HG03558 (cell line): ENCODE measurements at regions not wholly inside any gene's neighbourhood (a gene's known extent, or its start where the extent isn't known, plus 50 kb on each side); places are given as distances from the start of the nearest gene placed in this dataset.

Source experiments
- ATAC-seq: cut with Tn5 transposase; IDR thresholded peaks from one replicate; pipeline ENCODE4 v1.9.1; 2021; ENCODE audit warnings: moderate number of reproducible peaks; ENCODE audit not compliant: unreplicated experiment; ENCODE audit errors: extremely low read depth

DNA sequence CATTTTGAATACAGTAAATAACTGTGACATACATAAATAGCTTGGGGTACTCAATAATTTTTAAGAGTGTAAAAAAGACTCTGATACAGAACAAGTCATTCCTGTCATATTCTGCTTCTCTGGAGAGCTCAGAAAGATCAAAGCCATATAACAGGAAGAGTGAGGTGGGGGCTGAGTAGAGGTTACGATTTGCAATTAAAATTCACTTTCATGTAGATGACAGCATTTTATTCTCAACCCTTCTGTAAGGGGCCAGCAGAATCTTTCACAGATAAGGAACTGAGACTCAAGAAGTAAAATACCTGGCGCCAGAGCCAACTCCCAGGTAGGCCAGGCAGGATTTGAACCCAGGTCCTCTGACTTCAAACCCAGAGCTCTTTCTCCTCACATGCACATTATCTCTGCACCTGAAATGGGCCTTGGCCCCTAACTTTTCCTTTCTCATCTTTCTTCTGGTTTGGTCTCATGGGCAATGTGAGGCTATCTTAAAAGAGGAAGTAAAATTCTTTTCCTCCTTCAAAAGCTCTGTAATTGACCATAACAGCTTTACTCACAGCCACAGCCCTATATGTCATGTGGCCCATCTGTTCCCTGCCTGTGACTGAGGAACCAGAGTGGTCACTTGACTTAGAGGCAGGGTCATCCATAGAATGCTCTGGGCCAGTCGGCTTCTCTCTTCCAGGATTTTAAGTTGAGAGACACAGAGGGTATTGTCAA lies 80.9 kb upstream of the SYT6 start:
- ATAC-seq, result no peak

DNA sequence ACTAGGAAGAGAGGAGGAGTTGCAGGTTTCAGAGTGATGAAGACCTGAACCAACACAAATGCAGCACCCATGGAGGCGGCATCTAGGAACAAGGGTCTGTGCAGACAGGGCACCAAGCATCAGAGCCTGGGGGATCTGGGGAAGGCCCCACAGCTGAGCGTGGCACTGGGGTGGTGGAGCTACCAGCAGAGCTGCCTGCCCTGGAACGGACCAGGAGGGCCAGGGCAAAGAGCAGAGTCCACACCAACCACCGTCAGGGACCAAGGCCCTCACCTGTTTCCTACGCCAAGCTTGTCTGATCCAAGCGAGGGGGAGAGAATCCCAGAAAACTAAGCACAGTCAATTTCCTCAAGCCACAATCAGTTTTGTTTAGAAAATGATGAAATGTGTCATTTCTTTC lies 79.0 kb upstream of the SYT6 start:
- ATAC-seq, result no peak

DNA sequence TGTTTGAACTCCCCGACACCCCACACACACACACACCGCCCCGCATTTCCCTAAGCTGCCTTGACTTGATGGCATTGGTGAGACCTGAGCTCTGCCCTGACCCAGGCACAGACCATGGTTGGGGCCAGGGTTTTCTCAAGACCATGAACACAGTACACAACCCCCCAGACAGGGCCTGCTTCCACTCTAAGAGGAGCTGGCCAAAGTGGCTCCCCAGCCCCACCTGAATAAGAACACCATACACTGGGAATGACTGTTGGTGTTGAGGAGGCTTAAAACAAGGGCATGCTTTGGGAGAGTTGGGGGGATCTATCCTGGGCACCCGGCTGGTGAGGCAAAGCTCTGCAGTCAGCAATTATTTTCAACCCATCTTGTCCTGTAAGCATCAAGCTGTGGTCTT lies 77.6 kb upstream of the SYT6 start:
- ATAC-seq, result no peak

DNA sequence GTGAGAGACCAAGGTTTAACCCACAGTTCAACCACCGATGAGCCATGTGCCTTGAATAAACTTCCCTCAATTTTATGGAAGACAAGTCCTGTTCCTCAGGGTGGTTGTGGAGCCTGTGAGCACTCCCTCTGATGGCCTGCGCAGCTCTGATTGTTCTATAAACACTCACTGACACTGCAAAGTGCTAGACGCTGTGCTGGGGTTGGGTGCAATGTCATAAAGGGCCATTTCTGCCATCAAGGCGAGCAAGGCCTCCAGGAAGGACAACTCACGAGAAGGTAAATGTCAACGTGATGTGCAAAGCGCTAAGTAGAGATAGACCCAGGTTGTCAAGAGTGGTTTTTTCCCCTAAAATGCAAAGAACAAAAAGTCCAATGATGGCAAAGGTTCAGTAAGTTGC lies 75.7 kb upstream of the SYT6 start:
- no peak for ATAC-seq

DNA sequence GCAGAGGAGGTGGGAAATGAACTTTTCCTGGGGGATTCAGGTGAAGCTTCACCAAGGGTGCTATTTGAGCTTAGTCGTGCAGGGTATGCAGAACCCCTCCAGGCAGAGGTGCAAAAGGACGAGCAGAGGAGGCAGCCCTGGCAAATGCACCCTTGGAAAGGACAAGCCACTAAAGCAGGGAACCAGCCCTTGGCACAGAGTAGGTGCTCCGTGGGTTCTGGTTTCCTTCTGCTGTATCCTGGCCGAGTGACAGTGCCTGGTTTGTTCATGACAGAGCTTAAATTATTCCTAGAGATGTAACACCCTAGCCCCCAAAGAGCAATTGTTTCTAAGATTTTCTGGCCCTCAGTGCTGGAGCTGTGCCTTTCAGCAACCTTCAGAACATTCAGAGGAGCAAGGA lies 73.4 kb upstream of the SYT6 start:
- ATAC-seq, result no peak

DNA sequence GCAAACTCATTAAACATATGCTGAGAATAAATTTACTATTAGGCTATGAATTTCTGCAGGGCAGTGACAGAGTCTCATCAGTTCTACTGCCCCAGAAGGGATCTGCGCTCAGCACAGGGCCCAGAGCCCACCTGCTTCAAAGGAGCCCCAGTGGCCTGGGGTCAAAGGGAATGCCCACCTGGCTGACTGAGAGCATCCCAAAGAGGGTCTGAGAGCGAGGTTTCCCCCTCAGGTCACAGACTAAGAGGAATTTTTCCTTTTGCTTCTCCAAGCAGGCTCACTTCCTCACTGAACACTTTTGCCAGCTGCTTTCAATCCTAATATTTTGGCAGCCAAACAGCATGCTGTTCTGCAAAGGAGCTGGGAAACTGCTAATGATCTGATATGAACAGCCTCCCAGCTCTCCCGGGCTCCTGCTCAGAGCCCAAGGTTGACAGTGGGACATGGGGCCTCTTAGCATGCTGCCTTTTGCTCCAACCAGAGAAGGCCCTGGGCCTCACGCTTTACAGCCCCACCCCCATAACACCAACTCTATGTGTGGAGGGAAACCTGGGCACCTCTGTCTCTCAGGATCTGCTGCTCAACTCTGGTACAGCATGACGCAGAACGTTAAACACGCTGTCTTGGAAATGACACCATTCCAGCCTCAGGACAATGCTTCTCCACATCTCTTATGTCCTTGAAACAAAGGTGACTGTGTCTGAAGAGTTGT lies 70.7 kb upstream of the SYT6 start:
- ATAC-seq, result no peak

DNA sequence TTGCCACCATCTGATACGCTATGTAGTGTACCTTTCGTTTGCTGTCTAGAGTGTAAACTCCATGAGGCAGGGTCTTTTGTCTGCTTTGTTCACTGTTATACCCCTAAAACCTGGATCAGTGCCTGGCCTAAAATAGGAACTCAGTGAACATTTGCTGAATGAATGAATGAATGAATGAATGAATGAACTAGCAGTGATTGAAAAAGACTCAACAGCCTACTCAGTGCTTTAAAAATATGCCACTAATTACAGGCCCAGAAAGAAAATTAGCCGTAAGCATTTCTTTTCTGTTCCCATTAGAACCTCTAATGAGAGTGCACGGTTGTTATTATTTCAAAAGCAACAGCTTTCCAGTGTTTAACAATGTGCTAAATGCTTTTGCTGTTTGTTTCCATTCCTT lies 69.3 kb upstream of the SYT6 start:
- no peak for ATAC-seq

DNA sequence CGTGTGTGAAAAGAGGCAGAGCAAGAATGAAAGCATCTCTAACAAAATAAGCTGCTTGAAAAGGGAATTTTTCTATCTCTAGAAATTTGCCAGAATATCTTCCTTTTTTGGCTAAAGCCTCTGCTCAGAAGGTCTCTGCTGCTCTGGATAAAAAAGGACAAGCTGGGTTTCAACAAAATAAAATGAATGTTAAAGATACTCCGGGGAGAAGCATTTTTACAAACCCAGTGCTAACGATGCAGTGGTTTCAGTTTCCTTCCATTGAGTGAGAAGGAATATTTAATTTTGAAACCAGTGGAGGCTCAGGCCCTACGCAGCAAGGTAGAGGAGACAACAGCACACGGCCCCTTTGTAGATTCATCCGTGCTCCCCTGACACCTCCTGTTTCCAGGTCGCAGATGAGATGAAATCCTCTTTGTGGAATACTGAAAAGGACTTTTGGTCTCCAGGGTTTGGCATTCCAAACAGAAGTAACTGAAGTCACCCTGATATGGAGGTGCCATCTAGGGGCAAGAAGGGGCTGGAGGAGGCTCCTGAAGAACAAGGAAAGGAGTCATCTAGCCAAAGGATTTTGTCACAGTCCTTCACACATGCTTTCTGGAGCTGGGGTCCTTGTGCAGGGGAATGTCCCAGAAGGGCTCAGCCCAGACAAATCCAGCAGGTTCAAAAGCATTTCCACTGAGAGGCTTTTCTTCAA lies 65.7 kb upstream of the SYT6 start:
- ATAC-seq, result no peak

DNA sequence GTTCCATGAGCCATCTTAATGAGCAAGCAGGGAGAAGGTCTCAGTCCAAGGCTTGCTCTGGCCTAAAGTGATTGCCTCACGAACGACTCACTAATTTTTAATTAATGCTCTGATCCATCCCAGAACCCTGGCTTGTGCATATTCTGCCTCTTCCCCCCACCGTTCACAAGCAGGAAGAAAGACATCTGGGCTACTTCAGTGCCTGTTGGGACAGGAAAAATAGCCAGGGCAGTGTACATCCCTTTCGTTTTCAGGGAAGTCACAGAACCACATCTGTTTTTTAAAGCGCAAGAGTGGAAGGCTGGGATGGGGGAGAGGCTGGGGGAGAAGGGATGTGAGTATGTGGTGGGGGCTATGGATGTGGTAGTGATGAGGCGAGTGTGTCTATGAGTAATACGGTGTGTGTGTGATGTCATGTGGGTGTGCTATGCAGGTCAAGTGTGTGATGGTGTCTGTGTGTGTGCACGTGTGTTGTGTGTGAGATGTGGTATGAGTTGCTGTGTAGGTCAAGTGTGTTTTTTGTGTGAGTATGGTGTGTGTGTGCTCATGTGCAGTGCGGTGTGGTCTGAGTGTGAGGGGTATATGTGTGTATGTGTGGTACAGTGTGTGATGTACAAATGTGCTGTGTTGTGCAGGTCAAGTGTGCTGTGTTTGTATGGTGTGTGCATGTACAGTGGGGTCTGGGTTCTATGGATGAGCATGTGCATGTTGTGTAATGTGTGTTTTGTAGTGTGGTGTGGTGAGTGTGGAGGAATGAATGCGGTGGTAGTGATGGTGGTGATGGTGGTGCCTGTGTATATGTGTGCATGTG lies 64.9 kb upstream of the SYT6 start:
- no peak for ATAC-seq

DNA sequence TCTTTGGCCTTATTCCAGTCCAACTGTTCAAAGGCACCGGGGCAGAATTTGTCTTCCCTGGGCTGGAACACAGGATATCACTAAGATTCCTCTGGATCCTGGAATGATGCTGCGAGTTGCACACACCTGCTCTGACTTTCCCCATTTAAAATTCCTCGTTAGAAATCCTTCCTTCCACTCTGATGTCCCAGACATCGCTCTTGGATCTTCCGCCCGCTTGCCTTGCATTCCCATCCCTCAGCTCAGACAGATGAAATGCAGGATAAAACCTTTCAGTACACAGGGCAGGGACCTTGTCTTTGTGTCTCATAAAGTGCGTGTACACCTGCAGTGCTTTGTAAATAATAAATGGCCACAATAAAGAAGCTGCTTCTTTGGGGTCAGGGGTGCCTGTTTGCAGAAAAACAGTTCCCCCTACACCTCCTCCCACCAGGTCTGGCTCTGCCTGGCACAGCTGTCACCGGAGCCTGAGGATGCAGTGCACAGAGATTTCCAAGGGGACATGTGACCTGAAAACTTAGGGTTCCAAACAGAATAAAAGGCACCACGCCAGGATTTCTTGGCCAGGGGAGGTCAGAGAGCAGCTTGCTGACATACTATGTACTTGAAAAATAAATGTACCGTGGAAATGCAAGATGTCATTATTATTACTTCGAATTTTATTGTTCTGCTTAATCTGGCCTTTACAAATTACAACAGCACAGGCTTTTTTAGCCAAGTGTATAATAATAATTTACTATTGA lies 62.9 kb upstream of the SYT6 start:
- no peak for ATAC-seq

DNA sequence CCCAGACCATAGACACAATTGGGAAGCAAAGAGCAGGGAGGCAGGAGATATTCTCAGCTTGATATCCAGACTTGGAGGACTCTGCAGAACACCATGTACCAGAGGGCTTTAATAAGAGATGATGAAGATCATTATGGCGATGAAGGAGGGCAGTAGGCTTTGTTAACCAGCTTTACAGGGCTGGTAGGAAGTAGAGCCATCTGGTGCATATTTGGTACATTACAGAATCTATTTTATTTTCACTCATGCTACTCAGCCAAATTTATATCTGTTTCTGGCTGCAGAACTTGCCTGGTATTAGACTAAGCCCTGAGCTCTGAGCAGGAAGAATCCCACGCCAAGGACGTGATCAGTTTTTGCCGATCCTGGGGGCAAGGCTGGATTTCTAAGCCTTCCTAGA lies 61.8 kb upstream of the SYT6 start:
- ATAC-seq, result no peak

DNA sequence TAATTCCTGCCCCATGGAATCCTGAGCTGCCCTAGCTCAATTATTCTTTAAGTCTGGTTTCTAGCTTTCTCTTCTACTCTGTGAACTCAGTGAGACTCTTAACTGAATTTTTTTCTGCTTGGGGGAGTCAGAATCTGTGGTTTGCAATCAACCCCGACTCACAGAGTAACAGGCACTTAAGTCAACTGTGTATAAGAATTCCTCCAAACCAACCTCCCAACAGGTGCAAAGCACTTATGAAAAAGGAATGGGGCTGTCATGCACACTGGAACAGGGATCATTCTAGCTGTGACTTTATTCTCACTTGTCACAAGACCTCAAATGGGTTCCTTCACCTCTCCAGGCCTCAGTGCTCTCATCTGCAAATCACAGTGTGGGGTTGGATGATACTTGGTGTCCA lies 60.3 kb upstream of the SYT6 start:
- no peak for ATAC-seq

DNA sequence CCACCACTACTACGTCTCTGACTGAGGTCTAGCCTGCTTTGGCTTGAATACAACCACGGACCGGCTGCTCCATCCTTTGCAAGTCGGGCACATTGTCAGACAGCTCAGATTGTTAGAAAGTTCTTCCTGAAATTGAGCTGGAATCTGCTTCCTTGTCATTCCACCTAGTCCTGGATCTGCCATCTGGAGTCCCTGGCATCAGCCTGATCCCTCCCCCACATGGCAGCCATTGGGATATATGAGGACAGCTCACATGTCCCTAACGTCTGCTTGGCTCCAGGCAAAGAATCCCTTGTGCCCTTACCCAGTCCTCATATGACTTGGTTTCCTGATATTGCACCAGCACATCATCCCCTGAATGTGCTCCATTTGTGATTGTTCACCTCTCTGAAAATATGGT lies 56.3 kb upstream of the SYT6 start:
- ATAC-seq, result no peak

DNA sequence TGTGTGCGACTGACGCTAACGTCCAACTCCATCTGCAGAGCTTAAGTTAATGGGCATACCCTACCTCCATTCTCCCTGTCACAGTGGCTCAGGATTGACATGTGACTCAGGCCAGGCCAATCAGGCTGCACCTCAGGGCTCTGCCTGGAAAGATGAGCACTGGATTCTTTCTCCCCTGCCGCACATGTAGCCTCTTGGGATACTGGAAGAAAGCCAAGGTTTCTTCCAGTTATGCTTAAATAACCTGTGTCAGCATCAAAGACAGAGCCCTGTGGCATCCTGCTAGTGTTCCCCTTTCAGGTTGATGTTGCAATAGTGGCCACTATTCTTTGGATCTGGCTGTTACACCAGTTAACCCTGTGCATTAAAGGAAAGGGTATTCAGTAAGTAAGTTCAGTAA lies 55.0 kb upstream of the SYT6 start:
- no peak for ATAC-seq

DNA sequence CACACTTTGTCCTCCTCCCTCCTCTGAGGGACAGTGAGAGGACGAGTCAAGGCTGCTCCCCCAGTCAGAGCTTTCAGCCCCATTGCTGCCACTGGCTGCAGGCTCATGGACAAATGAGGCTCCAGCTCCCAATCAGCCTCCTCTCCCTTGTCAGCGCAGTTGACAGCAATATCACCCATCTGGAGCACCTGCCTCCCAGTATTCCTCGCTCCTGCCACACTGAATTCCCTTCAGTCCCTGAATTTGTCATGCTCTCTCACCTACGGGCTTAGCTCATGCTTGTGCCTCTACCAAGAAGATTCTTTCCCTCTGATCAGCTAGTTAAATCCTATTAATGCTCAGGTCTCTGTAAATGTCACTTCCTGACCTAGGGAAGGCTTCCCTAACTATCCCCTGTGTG lies 54.4 kb upstream of the SYT6 start:
- ATAC-seq, result no peak

DNA sequence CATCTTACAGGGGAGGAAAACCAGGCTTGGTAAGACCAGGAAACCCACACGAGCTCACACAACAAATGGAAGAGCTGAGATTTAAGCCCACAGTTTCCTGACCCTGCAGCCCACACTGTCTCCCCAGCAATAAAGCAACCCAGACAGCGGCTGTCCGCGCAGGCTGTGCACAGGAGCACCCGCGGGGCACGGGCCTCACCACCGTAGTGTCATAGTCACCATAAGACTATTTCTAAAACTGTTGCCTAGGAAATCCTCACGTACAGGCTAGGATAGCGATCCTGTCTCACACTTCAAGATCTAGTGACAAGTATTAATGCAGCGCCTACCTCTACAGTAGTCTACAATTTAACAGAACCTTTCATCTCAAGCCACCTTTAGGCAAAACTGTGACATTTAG lies 54.0 kb upstream of the SYT6 start:
- no peak for ATAC-seq

DNA sequence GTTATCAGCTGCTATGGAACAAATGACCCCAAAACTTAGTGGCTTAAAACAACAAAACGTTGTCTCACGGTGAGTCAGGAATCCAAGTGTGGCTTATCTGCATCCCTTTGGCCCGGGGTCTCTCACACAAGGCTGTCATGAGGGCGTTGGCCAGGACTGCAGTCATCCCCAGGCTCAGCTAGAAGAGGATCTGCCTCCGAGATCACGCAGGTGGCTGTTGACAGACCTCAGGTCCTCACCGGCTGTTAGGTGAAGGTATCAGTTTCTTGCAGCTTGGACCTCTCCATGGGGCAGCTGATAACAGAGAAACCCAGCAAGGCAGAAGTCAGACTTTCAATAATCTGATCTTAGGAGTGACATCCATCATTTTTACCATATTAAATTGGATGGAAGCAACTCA lies 52.7 kb upstream of the SYT6 start:
- ATAC-seq, result no peak

DNA sequence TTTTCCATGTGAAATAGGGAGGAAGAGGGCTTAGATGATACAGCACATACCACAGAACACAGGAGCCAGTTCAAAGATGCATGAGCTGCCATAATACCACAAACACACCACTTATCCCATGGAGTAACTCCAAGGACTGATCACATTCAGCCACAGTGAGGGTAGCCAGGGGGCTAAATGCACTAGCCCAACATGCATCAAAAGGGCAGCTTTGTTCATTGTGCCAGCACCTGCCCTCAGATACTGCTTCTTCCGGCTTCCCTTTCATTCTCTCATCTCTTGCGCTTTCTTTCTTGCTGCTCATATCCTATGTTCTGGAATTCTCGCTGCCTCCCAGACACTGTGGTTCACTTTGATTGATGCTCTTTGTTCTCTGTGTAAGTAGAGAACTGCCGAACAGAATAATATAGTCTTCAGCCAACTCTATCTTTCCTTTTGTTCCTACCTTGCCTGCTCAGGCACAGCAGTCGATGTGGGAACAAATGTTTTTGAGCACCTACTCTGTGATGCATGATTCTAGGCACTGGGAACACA lies 50.0 kb upstream of the SYT6 start:
- no peak for ATAC-seq
